GM21360 (cell line): ENCODE measurements at regions not wholly inside any gene's neighbourhood (a gene's known extent, or its start where the extent isn't known, plus 50 kb on each side); places are given as distances from the start of the nearest gene placed in this dataset.

Source experiments
- ATAC-seq: cut with Tn5 transposase; IDR thresholded peaks from one replicate; pipeline ENCODE4 v1.9.1; 2021; ENCODE audit warnings: mild to moderate bottlenecking, moderate library complexity; ENCODE audit not compliant: unreplicated experiment

GRCh38 chr1:14031461-14031860, 331.5 kb downstream of the PRDM2 start:
- no peak for ATAC-seq

DNA sequence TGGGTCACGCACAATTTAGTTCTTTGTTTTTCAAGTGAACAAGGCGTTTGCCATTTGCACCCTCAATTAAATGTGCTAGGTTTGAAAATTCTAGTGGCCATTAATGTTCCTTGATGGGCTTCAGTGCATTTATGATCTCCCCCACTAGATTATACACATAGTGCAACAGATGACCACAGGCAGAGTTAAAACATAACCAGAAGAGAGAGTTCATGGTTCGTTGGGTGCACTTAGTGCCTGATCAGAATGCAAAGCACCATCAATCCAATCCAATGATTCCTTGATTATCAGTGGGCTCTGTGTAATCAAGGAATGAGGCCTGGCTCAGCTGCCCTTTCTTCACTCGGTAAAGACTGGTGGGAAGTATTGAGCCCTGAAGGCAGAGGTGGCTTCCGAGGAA, 334.5 kb downstream of the PRDM2 start:
- no peak for ATAC-seq

DNA sequence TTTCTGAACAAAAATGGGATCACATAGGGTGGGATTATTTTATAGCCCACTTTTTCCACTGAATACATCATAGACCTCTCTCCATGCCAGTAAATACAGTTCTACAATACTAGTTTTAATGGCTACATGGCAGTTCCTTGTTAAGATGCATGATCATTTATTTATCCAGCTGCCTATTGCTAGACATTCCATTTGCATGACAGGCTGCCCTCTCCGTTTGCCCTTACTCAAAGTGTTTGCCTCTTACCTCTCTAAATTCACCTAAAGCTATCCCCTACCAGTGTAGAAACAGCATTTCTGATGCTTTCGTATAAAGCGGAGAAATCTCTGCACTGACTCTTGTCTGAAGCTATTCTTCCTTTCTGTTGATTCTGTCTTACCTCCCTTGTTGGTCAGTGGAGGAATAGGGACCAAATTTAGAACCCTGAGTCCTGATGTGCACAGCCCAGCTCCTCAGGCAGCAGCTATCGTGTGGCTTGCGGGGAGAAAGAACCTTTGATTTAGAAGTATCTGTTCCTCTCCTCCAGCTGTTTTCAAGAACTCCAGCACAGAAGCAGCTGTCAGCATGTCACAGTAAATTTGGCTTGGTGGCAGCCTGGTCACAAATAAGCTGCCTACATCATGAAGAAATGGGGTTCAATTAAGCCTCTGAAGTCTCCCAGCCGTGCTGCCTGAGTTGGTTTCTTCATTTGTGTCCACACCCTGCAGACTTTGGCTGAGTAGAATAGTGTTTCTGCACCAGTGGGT, 337.3 kb downstream of the PRDM2 start:
- ATAC-seq: no peak

GRCh38 chr1:14039582-14040430, 339.8 kb downstream of the PRDM2 start:
- ATAC-seq: no peak

- ATAC-seq: no peak
These were observed 350.0 kb downstream of the PRDM2 start for GRCh38 chr1:14049965-14050364.

GRCh38 chr1:14055442-14056223, 355.6 kb downstream of the PRDM2 start:
- ATAC-seq: no peak

- no peak for ATAC-seq
These were observed 357.7 kb downstream of the PRDM2 start for GRCh38 chr1:14057640-14058039.

GRCh38 chr1:14061204-14061603, 361.2 kb downstream of the PRDM2 start:
- no peak for ATAC-seq

DNA sequence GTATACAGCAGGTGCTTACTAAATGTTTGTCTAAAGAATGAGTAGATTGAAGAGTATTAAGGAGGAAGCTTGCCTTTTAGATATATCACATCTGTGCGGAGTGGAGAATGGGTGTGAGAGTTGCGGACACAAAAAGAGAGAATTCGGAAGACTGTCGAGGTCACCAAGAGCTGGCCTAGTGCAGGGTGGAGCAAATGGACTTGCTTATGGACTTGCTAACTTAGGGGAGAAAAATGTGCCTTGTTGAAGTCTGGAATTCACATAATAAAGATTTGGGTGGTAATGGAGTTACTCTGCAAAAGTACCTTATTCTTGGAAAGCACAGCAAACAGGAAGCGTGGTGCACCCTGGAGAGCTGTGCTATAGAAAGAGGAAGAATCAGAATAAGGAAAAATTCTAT, 361.7 kb downstream of the PRDM2 start:
- no peak for ATAC-seq

DNA sequence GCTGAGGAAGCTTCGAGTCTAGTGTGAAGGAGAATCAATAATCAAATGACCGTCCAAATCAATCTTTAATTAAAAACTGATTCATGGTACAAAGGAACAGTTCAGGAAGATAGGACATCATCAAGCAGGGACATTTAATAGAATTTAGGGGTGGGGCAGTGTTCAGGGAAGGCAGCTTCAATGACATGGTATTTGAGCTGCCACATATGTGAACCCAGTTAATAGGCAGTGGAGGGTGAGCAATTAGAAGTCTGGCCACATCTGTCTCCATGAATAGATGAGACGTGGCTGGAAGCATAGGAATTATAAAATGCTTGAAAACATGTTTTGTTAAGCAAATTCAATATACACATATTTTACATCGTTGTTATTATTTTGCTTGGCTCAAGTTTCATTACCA, 362.7 kb downstream of the PRDM2 start:
- no peak for ATAC-seq

- ATAC-seq: no peak
These were observed 364.9 kb downstream of the PRDM2 start for GRCh38 chr1:14064649-14065442.

DNA sequence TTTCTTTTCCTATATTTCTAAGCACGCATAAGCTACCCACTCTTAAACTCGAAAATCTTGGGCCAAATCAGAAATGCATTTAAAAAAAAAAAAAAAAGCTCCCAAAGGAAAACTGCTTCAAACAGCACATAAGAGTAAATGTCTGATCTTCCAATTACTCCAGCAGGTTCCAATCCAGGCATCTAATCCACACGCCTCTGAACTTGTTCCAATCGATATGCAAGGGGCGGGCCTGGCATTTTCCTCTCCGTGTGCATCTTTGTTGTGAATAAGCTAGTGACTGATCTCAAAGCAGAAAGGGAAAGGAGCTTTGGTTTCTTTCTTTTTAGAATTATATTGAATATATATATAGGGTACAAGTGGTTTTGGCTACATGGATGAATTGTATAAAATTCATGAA, 365.5 kb downstream of the PRDM2 start:
- no peak for ATAC-seq

- no peak for ATAC-seq
These were observed 367.0 kb downstream of the PRDM2 start for GRCh38 chr1:14067036-14067435.

DNA sequence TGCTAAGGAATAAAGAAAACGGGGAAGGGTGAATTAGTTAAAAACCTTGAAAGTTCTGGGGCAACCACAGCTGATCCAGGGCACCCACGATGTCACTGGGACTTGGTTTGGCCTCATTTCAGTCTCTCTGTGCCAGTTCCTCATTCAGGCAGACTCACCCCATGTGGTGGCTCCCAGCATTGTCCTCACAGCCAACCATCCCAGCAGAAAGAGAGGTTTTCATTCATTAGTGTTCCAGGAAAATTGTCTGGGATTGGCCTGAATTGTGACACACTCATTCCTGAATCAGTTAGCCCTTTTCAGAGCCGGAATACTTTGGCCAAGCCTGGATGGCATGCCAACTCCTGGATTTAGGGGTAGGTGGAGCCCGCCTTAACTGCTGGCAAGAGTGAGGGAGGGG, 367.7 kb downstream of the PRDM2 start:
- ATAC-seq: no peak

- ATAC-seq: no peak
These were observed 371.6 kb downstream of the PRDM2 start for GRCh38 chr1:14071581-14071980.

- ATAC-seq: no peak
These were observed 380.7 kb downstream of the PRDM2 start for GRCh38 chr1:14080653-14081052.

DNA sequence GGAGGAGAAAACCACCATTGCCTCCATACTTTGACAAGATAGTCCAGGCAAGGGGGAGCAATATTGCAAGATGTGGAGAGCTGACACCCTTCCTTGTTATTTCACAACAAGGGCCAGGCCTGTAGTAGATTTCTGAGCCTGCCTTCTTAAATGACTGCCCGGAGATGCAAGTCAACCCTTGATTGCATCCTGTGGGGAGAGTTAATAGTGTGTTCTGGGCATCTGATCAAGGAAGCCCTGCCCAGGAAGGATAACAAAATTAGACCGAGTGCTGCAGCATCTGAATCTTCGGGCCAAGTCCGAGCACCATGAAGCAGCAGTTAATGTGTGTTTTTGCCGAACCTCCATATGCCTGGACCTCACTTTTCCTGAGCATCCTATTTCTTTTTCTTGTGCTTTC, 382.3 kb downstream of the PRDM2 start:
- ATAC-seq: no peak

DNA sequence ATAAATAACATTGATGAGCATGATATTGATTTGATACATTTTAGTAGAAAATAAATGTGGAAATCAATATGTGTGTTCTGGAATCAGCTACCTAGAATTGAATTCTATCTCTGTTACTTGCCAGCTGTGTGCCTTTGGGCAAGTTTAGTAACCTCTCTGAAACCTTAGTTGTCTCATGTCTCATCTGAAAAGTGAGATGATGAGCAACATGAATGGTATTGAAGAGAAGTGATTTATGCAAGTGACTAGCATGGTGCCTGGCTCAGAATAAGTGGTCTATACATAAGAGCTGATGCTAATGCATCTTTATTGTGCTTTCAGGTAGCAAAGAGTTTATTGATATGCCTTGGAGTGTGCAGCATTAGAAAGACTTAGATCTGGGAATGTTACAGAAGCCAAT, 383.3 kb downstream of the PRDM2 start:
- no peak for ATAC-seq

- no peak for ATAC-seq
These were observed 383.7 kb downstream of the PRDM2 start for GRCh38 chr1:14083706-14084105.

GRCh38 chr1:14090062-14090461, 390.1 kb downstream of the PRDM2 start:
- ATAC-seq: no peak

DNA sequence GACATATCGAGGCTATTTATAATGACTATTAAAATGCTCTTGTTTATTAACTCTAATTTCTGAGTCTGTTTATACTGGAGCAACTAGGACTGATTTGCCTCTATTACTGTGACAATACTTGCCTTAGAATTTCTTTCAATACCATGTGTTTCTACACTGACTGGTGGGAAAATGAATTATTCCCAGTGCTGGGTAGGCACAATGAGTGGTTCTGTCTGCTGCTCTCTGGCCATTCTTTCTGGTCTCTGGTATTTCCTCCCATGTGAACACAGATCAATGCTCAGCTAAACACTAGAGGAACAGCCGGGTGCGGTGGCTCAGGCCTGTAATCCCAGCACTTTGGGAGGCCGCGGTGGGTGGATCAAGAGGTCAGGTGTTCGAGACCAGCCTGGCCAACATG, 390.5 kb downstream of the PRDM2 start:
- no peak for ATAC-seq
